SJSA1 (cell line): ENCODE measurements at regions not wholly inside any gene's neighbourhood (a gene's known extent, or its start where the extent isn't known, plus 50 kb on each side); places are given as distances from the start of the nearest gene placed in this dataset.

Source experiments
- DNase-seq, 2 experiments: peaks; one replicate each; pipeline ENCODE4 v3.0.0-alpha.2; 2015 to 2020; ENCODE audit warnings: low spot score in 2 of 2, low read depth in 1 of 2
- H3K27ac ChIP-seq: fragments of 250-450 bp; sonication (Bioruptor Pico); 2 replicates; pipeline ENCODE4 v1.5.1; 2020; ENCODE audit warnings: mild to moderate bottlenecking, moderate library complexity
- H3K27me3 ChIP-seq: fragments of 250-450 bp; sonication (Bioruptor Pico); replicated peaks from 2 replicates; pipeline ENCODE4 v1.5.1; 2020; ENCODE audit warnings: mild to moderate bottlenecking, moderate library complexity
- H3K36me3 ChIP-seq: fragments of 250-450 bp; sonication (Bioruptor Pico); 2 replicates; pipeline ENCODE4 v1.5.1; 2020; ENCODE audit warnings: mild to moderate bottlenecking
- H3K4me1 ChIP-seq: fragments of 250-450 bp; sonication (Bioruptor Pico); replicated peaks from 2 replicates; pipeline ENCODE4 v1.6.1; 2021; ENCODE audit warnings: mild to moderate bottlenecking
- H3K4me3 ChIP-seq: fragments of 250-450 bp; sonication (Bioruptor Pico); 2 replicates; pipeline ENCODE4 v1.5.1; 2020; ENCODE audit warnings: mild to moderate bottlenecking
- H3K9me3 ChIP-seq: fragments of 250-450 bp; sonication (Bioruptor Pico); replicated peaks from 2 replicates; pipeline ENCODE4 v1.5.1; 2020; ENCODE audit warnings: mild to moderate bottlenecking

DNA sequence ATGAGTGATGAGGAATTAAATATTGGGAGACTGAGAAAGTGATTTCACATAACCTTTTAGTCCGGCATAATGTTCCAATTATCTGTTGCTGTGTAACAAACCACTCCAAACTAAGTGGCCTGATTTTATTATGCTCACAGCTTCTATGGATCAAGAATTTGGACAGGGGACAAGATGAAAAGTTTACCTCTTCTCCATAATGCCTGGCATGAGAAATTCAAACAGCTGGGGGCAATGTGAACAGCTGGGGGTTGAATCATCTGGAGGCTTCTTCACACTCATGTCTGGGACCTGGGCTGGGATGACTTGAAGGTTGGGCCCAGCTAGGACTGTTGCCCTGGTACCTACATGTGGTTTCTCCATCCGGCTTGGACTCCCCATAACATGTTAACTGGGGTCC, 99.4 kb upstream of the DRD2 start:
- H3K4me3 ChIP-seq: no peak overlapping the region
- H3K9me3 ChIP-seq: no peaks in the 10 kb centered on the region
- no peaks in the 10 kb centered on the region for H3K27me3 ChIP-seq
- peaks cover 4% of the 10 kb centered on the region; the same call in 1 of the 2 replicates for H3K4me1 ChIP-seq
- no peak for DNase-seq
- no peaks in the 10 kb centered on the region for H3K36me3 ChIP-seq
- no peak overlapping the region for H3K27ac ChIP-seq

DNA sequence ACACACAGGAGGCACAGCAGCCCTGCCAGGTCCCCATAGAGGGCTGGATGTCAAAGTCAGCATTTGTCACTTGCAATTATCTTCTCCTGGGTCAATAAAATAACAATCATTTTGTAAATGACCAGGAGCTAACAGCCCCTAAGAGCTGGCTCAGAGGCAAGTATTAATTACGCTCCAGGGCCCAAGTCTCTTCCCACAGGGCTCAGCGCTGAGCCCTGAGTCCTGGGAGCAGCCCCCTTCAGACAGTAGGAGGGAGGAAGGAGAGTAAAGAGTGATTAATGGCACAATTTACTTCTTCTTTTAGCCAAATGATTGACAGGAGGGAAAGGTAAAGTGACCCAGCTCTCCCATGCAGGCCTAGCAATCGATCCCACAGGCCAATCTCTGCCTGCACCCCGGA, 99.0 kb upstream of the DRD2 start:
- Histone ChIP-seq H3K4me3 (no peak overlapping the region), H3K36me3 (no peaks in the 10 kb centered on the region), H3K4me1 (peaks cover 4% of the 10 kb centered on the region; the same call in 1 of the 2 replicates), H3K9me3 (no peaks in the 10 kb centered on the region), H3K27me3 (no peaks in the 10 kb centered on the region), H3K27ac (no peak overlapping the region)
- no peak for DNase-seq

DNA sequence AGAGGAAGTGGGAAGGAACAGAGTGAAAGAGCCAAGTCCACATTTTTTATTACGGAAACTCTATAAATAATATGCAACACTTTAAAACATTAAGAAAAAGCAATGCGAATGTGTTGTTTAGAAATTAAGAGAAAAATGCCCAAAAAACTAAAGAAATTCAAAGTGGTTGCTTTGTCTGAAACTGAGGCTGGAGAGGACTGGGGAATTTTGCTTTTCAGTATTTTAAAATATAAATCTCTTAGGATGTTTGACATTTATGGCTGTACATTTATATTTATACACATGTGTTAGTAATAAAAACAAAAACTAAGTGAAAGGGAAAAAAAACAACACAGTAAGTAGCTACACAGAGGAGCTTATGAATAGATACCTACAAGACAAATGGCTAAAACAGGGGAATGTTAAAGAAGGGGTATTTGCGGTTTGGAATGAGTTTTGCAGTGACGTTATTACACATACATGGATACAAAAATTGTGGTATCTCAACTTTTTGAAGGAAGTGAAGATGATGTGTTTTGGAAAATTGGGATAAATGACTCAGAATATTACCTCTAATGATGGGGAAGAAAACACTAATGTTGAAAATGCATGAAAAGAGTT, 97.0 kb upstream of the DRD2 start:
- H3K9me3 ChIP-seq: no peaks in the 10 kb centered on the region
- DNase-seq: no peak
- H3K27me3 ChIP-seq: no peaks in the 10 kb centered on the region
- H3K27ac ChIP-seq: no peak overlapping the region
- no peaks in the 10 kb centered on the region for H3K36me3 ChIP-seq
- no peaks in the 10 kb centered on the region for H3K4me1 ChIP-seq
- H3K4me3 ChIP-seq: no peak overlapping the region

DNA sequence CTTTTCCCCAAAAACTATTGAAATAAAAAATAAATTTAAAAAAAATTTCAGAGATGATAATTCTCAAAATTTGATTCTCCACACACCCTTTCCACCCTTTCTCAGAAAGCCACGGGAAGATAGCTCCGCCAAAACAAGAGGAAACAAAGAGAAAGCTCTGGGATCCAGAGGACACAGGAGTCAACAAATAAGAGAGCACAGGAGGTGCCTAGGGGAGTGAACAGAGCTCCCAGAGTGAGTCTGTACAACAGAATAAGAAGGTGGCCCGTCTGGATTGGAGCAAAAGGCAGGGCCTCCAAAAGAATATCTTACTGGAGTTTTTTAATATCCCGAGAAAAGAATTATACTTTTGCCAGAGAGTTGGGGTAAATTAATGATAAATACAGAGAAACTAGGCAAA, 96.3 kb upstream of the DRD2 start:
- no peak for DNase-seq
- Histone ChIP-seq H3K27me3 (no peaks in the 10 kb centered on the region), H3K4me1 (no peaks in the 10 kb centered on the region), H3K36me3 (no peaks in the 10 kb centered on the region), H3K4me3 (no peak overlapping the region), H3K27ac (no peak overlapping the region), H3K9me3 (no peaks in the 10 kb centered on the region)

DNA sequence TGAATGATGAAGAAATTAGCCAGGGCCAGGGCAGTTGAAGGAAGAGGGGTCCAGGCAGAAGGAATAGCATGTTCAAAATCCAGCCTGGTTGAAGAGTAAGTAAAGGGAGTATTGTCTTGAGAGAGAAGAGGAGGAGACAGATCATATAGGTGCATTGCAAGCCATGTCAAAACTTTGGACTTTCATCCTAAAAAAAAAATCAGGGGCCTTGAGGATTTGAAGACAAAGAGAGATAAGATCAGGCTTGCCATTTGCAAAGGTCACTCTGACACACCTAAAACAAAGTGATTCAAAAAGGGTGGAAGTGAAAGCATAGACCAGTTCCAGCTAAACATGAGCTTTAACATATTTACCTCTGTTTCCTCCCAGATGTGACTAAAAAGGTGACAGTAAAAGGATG, 95.7 kb upstream of the DRD2 start:
- Histone ChIP-seq H3K4me3 (no peak overlapping the region), H3K27ac (no peak overlapping the region), H3K36me3 (no peaks in the 10 kb centered on the region), H3K9me3 (no peaks in the 10 kb centered on the region), H3K4me1 (no peaks in the 10 kb centered on the region), H3K27me3 (no peaks in the 10 kb centered on the region)
- DNase-seq: no peak

DNA sequence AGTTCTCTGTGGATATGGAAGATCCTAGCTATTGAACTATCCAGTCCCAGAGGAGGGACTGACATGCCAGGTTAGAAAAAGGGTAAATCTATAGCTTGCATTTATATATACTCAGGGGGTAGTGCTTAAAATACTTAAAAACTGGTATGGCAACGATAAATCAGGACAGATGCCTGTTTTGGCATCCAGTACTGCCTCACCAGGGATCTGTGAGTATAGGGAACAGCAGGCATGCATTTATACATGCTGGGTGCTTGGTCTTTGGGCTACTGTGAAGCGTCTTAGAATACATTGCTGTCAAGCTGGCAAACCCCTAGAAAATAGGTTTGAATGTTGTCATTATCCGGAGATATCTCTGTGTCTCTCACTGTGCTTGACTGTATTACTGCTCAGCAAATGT, 94.2 kb upstream of the DRD2 start:
- Histone ChIP-seq H3K9me3 (no peaks in the 10 kb centered on the region), H3K4me1 (no peaks in the 10 kb centered on the region; the same call in 1 of the 2 replicates), H3K27me3 (no peaks in the 10 kb centered on the region), H3K4me3 (no peak overlapping the region), H3K27ac (no peak overlapping the region), H3K36me3 (no peaks in the 10 kb centered on the region)
- DNase-seq: no peak

DNA sequence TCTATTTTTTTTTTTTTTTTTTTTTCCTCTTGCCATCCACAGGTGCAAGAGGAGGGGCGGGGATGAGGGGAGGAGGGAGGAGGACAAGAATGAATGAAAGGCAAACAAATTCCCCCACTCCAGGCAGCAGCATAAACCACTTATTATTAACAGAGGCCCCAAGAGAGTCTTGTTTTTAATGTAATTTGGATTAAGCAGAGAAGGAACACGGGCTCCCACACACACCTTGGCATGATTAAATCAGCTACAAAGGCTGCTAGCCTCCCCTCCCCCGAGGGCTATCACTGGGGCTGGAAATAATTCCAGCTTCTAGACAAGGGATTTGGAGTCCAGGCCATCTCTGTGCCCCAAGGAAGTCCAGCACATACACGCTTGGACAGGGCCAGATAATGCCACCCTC, 93.4 kb upstream of the DRD2 start:
- Histone ChIP-seq H3K4me3 (no peak overlapping the region), H3K27me3 (no peaks in the 10 kb centered on the region), H3K27ac (no peak overlapping the region), H3K4me1 (peaks cover 7% of the 10 kb centered on the region), H3K9me3 (no peaks in the 10 kb centered on the region), H3K36me3 (no peaks in the 10 kb centered on the region)
- no peak for DNase-seq

DNA sequence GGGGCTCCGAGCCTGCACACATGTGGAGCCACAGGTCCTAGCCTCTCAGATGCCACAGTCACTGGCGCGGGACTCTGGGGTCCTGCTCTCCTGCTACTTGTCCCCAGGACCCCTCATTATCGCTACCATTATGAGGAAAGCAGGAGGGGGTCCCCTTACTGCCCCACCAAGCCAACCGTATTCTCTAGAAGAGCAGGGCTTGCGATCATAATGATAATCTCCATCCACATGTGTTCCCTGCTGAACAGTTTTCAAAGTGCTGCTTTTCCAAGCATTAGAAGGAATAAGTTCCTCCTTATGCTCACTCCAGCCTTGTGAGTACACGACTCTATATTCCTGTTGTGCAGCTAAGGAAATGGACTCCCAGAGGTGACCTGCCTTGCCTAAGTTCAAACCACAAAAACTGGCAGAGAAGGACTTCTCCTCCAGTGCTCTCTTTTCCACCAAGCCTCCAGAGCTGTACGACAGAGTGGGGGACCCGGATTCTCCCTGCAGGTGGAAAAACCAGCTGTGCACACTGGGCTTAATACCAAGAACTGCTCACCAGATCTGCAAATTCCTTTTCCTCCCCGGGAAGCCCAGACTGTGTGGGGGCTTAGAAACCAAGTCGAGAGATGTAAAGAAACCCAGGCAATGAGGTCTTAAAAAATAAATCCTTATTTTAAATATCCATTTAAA, 92.8 kb upstream of the DRD2 start:
- no peaks in the 10 kb centered on the region for H3K27me3 ChIP-seq
- peaks cover 7% of the 10 kb centered on the region for H3K4me1 ChIP-seq
- no peak for DNase-seq
- no peak overlapping the region for H3K27ac ChIP-seq
- no peaks in the 10 kb centered on the region for H3K9me3 ChIP-seq
- H3K4me3 ChIP-seq: no peak overlapping the region
- H3K36me3 ChIP-seq: no peaks in the 10 kb centered on the region

DNA sequence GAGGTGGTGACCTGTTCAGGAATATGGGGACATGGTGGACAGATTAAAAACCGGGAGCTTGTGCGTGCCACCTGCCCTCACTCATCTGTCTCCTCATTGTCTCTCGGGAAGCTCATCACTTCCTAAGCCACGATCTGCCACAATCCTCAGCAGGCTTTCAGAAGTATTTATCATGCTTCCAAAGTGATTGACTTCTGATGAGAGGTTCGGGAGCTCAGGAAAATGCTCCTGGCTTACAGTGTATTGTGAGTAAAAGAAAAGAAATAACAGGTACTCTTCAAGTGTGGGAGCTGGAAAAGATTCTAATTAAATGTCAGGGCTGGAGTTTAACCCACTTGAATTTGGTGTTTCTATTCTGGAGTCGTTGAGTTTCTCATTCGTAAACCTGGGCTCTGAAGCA, 91.9 kb upstream of the DRD2 start:
- H3K27ac ChIP-seq: no peak overlapping the region
- H3K36me3 ChIP-seq: no peaks in the 10 kb centered on the region
- DNase-seq: no peak
- H3K27me3 ChIP-seq: no peaks in the 10 kb centered on the region
- H3K4me1 ChIP-seq: peaks cover 7% of the 10 kb centered on the region
- no peak overlapping the region for H3K4me3 ChIP-seq
- H3K9me3 ChIP-seq: no peaks in the 10 kb centered on the region

DNA sequence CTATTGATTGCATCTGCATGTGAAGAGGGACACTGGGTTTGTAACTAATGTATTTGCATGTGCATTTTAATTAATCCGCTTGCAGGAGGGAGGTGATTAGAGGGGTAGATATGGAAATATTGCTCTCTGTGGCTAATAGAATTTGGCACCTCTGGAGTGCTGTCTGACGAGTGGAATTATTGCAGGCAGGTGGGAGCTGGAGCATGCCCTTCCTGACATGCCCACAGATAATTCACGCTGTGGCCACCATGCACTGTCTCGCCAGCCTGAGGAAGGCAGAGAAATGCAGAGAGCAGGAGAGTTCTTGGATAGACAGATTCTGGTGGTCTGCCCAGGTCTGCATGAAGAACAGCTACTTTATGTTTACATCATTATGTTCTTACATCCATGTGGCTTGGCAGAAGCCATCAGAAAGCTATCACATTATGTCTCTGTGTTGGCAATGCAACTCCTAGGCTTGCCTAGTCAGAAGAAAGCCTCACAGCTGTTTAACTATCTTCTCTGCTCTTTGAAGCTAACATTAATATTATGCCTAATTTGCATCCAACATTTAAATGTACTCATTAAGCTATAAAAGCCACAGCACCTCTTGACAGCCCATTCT, 89.4 kb upstream of the DRD2 start:
- no peak overlapping the region for H3K4me3 ChIP-seq
- DNase-seq: no peak
- H3K27ac ChIP-seq: no peak overlapping the region
- H3K4me1 ChIP-seq: peaks cover 7% of the 10 kb centered on the region
- H3K36me3 ChIP-seq: no peaks in the 10 kb centered on the region
- no peaks in the 10 kb centered on the region for H3K9me3 ChIP-seq
- H3K27me3 ChIP-seq: no peaks in the 10 kb centered on the region

DNA sequence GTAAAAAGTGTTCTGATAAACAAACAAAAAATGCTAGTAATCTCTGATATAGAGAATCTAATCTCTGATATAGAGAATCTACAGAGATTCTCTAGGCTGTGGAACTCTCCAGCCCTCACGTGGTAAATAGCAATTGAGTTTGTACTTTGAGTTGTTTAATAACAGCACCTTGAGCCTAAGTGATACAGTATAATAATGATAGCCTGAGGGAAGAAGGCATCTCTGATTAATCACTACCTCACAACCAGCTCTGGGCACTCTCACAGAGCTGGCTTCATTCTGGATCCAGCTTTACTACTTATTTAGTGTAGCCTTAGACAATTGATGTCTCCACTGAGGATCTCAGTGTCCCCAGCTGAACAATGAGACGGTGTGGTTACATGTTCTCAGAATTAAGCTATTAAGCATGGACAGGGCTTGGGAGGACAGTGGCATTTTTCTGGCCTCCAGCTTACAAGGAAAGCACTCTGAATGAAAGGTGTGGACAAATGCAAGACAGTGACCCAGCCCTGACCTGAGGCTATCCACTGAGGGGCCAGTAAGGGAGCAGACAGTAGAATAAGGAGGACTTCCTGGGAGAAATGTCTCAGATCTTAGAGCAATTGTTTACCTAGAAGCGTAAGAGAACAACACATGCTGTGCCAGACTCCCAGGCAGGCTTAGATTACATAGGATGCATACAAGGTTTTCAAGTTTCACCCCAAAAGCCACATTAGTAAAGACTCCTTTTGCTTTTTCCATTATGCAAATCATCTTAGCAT, 88.7 kb upstream of the DRD2 start:
- H3K27ac ChIP-seq: no peak overlapping the region
- H3K4me1 ChIP-seq: peaks cover 7% of the 10 kb centered on the region
- DNase-seq: no peak
- H3K27me3 ChIP-seq: no peaks in the 10 kb centered on the region
- no peaks in the 10 kb centered on the region for H3K9me3 ChIP-seq
- no peaks in the 10 kb centered on the region for H3K36me3 ChIP-seq
- no peak overlapping the region for H3K4me3 ChIP-seq

DNA sequence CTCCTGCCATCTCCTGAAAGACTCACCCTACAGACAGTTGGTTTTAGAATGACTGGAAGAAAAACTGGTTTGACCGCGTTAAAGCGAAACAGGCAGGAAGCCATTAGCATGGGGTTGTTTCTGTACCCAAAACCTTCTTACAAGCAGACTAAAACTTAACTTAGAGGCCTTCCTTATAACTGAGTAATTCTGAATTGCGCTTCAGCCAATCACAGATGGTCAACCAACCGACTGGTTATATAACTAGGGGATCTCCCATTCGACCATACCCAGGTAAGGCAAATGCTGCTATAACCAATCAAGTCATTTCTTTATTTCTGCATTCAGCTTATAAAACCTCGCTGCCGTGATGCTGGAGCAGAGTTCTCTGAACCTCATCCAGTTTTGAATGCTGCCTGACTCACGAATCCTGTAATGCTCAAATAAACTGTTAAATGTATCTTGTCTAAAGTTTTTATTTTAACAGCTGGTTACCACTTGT, 87.8 kb upstream of the DRD2 start:
- no peak for DNase-seq
- peaks cover 7% of the 10 kb centered on the region for H3K4me1 ChIP-seq
- no peak overlapping the region for H3K4me3 ChIP-seq
- H3K9me3 ChIP-seq: no peaks in the 10 kb centered on the region
- H3K36me3 ChIP-seq: no peaks in the 10 kb centered on the region
- H3K27me3 ChIP-seq: no peaks in the 10 kb centered on the region
- H3K27ac ChIP-seq: no peak overlapping the region

DNA sequence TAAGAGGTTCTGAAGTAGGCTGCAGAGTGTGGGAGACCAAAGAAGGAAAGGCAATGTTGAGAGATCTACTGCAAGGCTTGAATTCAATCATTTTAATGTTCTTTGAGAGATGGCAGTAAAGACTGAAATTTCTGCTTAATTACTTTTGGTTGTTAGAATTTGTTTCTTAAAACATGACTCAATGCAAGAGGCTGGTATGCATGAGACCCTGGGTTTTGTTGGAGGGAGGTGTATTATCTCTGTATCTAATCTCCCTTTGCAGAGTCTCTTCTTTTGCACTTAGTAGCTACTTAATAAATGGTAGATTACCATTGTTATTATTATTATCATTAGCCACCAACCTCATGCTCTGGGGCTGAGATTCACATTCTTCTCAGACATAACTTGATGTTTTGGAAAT, 87.4 kb upstream of the DRD2 start:
- H3K27ac ChIP-seq: no peak overlapping the region
- no peak overlapping the region for H3K4me3 ChIP-seq
- DNase-seq: no peak
- no peaks in the 10 kb centered on the region for H3K9me3 ChIP-seq
- no peaks in the 10 kb centered on the region for H3K36me3 ChIP-seq
- H3K27me3 ChIP-seq: no peaks in the 10 kb centered on the region
- peaks cover 7% of the 10 kb centered on the region for H3K4me1 ChIP-seq

DNA sequence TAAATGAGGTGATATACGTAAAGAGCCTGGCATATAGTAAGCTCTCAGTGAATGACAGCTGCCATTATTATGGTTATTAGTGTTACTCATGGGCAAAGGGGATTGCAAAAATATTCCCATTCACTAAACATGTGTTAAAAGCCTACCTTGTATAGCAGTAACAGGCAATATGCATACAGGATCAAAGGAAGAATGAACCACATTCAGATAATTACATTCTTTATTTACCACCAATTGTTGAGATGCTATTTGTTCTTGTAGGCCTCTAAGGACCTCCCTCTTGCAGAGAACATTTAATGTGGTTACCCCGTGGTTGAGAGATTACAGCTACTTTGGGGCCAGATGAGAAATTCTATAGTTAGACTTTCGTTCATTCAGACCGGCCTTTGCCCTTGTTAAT, 82.7 kb upstream of the DRD2 start:
- no peak for DNase-seq
- peaks cover 19% of the 10 kb centered on the region for H3K4me1 ChIP-seq
- no peak overlapping the region for H3K27ac ChIP-seq
- no peaks in the 10 kb centered on the region for H3K27me3 ChIP-seq
- no peaks in the 10 kb centered on the region for H3K36me3 ChIP-seq
- H3K9me3 ChIP-seq: no peaks in the 10 kb centered on the region
- H3K4me3 ChIP-seq: no peak overlapping the region
